ENCODE measurements at regions not wholly inside any gene's neighbourhood (a gene's known extent, or its start where the extent isn't known, plus 50 kb on each side); places are given as distances from the start of the nearest gene placed in this dataset.

GRCh38 chr2:234684466-234684865 lies 187.6 kb upstream of the ARL4C start:
- H3K4me1 ChIP-seq (ENCODE audit: insufficient read depth, insufficient read length) = peaks cover 3% of the 10 kb centered on the region
- H3K27me3 ChIP-seq (ENCODE audit: insufficient read depth, insufficient read length) = no peaks in the 10 kb centered on the region
- H3K36me3 ChIP-seq (ENCODE audit: insufficient read depth, insufficient read length, low read length) = no peaks in the 10 kb centered on the region
- no peaks in the 10 kb centered on the region for H3K9me3 ChIP-seq (ENCODE audit: insufficient read depth, low read length)
- TF ChIP-seq SUZ12 (IDR thresholded peaks at IDR 0.05; ENCODE audit: extremely low read depth, insufficient read depth, insufficient read length) (no peak), YY1 (IDR thresholded peaks at IDR 0.05; ENCODE audit: insufficient read depth, insufficient read length) (no peak), ZNF274 (IDR thresholded peaks at IDR 0.05; ENCODE audit: low read depth, low read length) (no peak)
- DNase-seq (ENCODE audit: low read depth, low spot score) = no peak
- H3K4me3 ChIP-seq (ENCODE audit: insufficient read length, low read depth) = no peak overlapping the region
- no peak overlapping the region for H3K9ac ChIP-seq (ENCODE audit: insufficient read length, low read depth)

DNA sequence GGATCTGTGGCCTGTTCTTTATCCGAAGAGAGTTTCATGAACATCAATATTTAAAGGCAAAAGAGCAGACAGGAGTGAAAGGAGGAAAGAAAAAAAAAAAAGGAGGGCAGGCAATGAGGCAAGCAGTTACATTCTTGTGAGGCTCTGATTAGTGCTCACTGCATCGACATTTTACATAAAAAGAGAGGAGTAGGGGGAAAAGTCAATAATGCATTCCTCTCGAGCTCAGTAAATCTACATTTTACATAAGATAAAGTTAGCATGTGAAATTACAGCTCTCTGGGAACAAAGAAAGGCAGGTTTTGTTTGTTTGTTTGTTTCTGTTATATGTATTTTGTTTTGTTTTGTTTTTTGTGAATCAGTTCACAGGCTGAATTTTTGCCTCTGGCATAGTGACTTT lies 187.1 kb upstream of the ARL4C start:
- H3K36me3 ChIP-seq (ENCODE audit: insufficient read depth, insufficient read length, low read length) = no peaks in the 10 kb centered on the region
- no peak overlapping the region for H3K9ac ChIP-seq (ENCODE audit: insufficient read length, low read depth)
- H3K4me1 ChIP-seq (ENCODE audit: insufficient read depth, insufficient read length) = peaks cover 3% of the 10 kb centered on the region
- H3K9me3 ChIP-seq (ENCODE audit: insufficient read depth, low read length) = no peaks in the 10 kb centered on the region
- no peak for DNase-seq (ENCODE audit: low read depth, low spot score)
- no peaks in the 10 kb centered on the region for H3K27me3 ChIP-seq (ENCODE audit: insufficient read depth, insufficient read length)
- H3K4me3 ChIP-seq (ENCODE audit: insufficient read length, low read depth) = no peak overlapping the region
- TF ChIP-seq SUZ12 (IDR thresholded peaks at IDR 0.05; ENCODE audit: extremely low read depth, insufficient read depth, insufficient read length) (no peak), YY1 (IDR thresholded peaks at IDR 0.05; ENCODE audit: insufficient read depth, insufficient read length) (no peak), ZNF274 (IDR thresholded peaks at IDR 0.05; ENCODE audit: low read depth, low read length) (no peak)

DNA sequence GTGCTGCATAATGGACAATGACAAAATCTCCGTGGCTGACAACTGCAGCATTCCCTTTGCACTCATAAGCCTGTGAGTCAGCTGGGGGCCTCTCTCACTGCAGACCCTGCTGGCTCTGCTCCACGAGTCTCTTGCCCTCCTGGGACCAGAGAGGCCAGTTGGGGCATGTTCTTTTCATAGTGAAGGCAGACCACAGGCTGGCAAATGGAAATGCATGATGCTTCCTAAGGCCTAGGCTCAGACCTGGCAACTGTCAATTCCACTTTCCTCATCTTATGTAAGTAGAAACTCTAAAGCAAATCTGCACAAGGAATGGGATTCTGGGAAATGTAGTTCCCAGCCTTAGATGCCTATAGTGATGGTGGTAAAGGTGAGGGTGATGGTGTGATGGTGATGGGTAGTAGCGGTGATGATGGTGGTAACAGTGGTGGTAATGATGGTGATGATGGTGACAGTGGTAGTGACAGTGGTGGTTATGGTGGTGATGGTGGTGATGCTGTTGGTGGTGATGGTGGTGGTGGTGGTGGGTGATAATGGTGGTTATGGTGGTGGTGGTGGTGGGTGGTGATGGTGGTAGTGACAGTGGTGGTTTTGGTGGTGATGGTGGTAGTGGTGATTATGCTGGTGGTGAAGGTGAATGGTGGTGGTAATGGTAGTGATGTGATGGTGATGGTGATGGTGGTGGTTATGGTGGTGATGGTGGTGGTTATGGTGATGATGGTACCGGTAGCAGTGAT lies 185.8 kb upstream of the ARL4C start:
- H3K4me3 ChIP-seq (ENCODE audit: insufficient read length, low read depth) = no peak overlapping the region
- peaks cover 11% of the 10 kb centered on the region; the same call in 1 of the 2 replicates for H3K9me3 ChIP-seq (ENCODE audit: insufficient read depth, low read length)
- no peaks in the 10 kb centered on the region for H3K27me3 ChIP-seq (ENCODE audit: insufficient read depth, insufficient read length)
- DNase-seq (ENCODE audit: low read depth, low spot score) = no peak
- no peaks in the 10 kb centered on the region for H3K36me3 ChIP-seq (ENCODE audit: insufficient read depth, insufficient read length, low read length)
- H3K9ac ChIP-seq (ENCODE audit: insufficient read length, low read depth) = no peak overlapping the region
- H3K4me1 ChIP-seq (ENCODE audit: insufficient read depth, insufficient read length) = peaks cover 3% of the 10 kb centered on the region
- no peak for TF ChIP-seq ZNF274 (IDR thresholded peaks at IDR 0.05; ENCODE audit: low read depth, low read length)
- TF ChIP-seq SUZ12 (IDR thresholded peaks at IDR 0.05; ENCODE audit: extremely low read depth, insufficient read depth, insufficient read length) = no peak
- no peak for TF ChIP-seq YY1 (IDR thresholded peaks at IDR 0.05; ENCODE audit: insufficient read depth, insufficient read length)

DNA sequence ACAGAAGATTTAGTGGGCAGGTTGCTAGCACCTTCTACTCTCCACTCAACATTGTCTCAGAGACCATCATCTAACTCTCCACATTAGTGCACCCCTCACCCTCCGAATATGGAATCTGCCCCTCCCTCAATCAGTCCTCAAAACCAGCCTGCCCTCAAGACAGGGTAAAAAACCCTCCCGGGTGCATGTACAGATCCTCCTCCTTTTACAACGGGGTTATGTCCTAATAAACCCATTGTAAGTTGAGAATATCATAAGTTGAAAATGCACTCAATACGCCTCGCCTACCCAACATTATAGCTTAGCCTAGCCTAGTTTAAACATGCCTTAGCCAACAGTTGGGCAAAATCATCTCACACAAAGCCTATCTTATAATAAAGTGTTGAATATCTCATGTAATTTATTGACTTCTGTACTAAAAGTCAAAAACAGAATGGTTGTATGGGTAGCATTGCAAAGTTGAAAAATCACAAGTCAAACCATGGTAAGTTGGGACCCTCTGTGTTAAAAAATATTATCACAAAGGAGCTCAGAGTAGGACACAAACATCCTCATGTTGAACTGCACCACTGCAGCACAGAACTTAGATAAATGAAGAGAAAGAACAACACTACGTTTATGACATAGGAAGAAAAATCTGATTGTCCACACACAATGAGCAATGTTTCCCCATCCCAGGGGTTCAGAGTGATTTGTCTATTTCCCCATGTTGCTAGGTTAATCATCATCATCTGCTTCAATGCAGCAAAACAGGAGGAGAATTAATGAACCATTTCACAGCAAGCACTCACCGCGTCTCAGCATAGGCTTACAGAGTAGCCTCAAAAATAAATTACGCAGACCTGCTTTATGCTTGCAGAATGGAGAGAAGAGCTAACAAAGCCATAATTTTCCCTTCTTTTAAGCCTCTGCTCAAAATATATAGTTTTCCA lies 184.1 kb upstream of the ARL4C start:
- DNase-seq (ENCODE audit: low read depth, low spot score) = no peak
- Histone ChIP-seq H3K27me3 (ENCODE audit: insufficient read depth, insufficient read length) (no peaks in the 10 kb centered on the region), H3K4me1 (ENCODE audit: insufficient read depth, insufficient read length) (peaks cover 3% of the 10 kb centered on the region), H3K9me3 (ENCODE audit: insufficient read depth, low read length) (peaks cover 11% of the 10 kb centered on the region; the same call in 1 of the 2 replicates), H3K4me3 (ENCODE audit: insufficient read length, low read depth) (no peak overlapping the region), H3K36me3 (ENCODE audit: insufficient read depth, insufficient read length, low read length) (no peaks in the 10 kb centered on the region), H3K9ac (ENCODE audit: insufficient read length, low read depth) (no peak overlapping the region)
- no peak for TF ChIP-seq SUZ12 (IDR thresholded peaks at IDR 0.05; ENCODE audit: extremely low read depth, insufficient read depth, insufficient read length)
- no peak for TF ChIP-seq ZNF274 (IDR thresholded peaks at IDR 0.05; ENCODE audit: low read depth, low read length)
- no peak for TF ChIP-seq YY1 (IDR thresholded peaks at IDR 0.05; ENCODE audit: insufficient read depth, insufficient read length)

DNA sequence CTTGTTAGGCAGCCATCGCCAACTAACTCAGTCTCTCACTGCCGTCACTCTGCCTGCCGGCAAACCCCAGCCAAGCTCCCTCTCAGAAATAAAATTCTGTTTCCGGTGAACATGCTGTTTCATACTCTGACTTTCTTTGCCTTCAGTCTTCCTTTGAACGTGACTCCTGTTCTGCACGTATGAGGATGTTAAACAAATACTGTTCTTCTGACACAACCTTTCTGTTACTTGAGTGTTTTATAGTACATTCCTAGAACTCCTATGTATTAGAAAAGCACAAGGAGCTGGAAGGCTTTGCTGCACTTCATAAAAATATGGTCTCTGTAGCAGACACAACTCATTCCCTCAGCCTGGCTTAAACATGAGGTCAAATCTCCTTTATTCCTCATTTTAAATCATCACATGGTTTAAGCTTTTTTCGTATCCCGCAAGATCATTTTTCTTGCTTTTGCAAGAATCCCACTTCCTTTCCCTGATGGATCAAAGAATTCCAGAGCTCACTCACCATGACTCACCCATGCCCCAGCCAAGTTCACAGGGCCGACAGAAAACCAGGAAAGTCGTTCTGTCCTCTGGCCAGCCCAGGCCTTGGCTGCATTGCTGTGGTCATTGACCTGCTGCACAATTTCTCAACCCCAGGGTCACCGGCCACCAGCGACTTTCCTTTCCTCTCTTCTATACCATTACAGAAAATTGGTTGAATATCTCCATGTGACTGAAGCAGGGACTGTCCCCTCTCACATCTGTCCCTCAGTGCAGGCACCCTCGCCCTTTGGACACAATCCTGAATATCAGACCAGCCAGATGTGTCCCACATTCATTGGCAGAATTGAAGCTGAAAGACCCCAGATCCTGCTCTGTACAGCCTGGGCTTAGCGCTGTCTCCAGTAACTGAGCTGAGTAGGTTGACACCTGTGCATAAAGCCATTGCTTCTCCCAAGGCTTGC lies 183.1 kb upstream of the ARL4C start:
- Histone ChIP-seq H3K4me1 (ENCODE audit: insufficient read depth, insufficient read length) (peaks cover 3% of the 10 kb centered on the region), H3K9me3 (ENCODE audit: insufficient read depth, low read length) (peaks cover 11% of the 10 kb centered on the region; the same call in 1 of the 2 replicates), H3K36me3 (ENCODE audit: insufficient read depth, insufficient read length, low read length) (no peaks in the 10 kb centered on the region), H3K9ac (ENCODE audit: insufficient read length, low read depth) (no peak overlapping the region), H3K27me3 (ENCODE audit: insufficient read depth, insufficient read length) (no peaks in the 10 kb centered on the region), H3K4me3 (ENCODE audit: insufficient read length, low read depth) (no peak overlapping the region)
- no peak for TF ChIP-seq SUZ12 (IDR thresholded peaks at IDR 0.05; ENCODE audit: extremely low read depth, insufficient read depth, insufficient read length)
- TF ChIP-seq YY1 (IDR thresholded peaks at IDR 0.05; ENCODE audit: insufficient read depth, insufficient read length) = no peak
- no peak for TF ChIP-seq ZNF274 (IDR thresholded peaks at IDR 0.05; ENCODE audit: low read depth, low read length)
- DNase-seq (ENCODE audit: low read depth, low spot score) = no peak

DNA sequence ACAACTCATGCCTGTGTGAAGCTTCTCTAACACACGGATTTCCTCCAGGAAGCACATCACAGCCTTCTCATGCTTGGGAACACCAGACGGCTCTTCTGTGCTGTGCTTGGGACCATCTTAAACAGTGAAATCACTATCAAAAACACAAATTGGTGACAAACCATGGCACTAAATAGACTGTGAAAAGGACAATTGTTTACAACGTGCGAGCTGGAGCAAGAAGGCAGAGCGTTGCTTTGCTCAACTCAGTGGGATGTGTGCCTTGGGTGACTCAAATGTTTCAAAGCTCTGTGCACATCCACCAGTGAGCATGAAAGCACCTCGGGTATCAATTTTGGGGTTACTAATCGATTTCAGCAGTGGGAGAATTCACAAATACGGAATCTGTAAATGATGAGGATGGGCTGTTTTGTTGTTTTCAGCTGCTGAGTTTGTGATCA lies 182.4 kb upstream of the ARL4C start:
- TF ChIP-seq ZNF274 (IDR thresholded peaks at IDR 0.05; ENCODE audit: low read depth, low read length) (no peak), YY1 (IDR thresholded peaks at IDR 0.05; ENCODE audit: insufficient read depth, insufficient read length) (no peak), SUZ12 (IDR thresholded peaks at IDR 0.05; ENCODE audit: extremely low read depth, insufficient read depth, insufficient read length) (no peak)
- no peak overlapping the region for H3K9ac ChIP-seq (ENCODE audit: insufficient read length, low read depth)
- peaks cover 3% of the 10 kb centered on the region for H3K4me1 ChIP-seq (ENCODE audit: insufficient read depth, insufficient read length)
- no peak overlapping the region for H3K4me3 ChIP-seq (ENCODE audit: insufficient read length, low read depth)
- no peak for DNase-seq (ENCODE audit: low read depth, low spot score)
- H3K27me3 ChIP-seq (ENCODE audit: insufficient read depth, insufficient read length) = no peaks in the 10 kb centered on the region
- H3K36me3 ChIP-seq (ENCODE audit: insufficient read depth, insufficient read length, low read length) = no peaks in the 10 kb centered on the region
- peaks cover 11% of the 10 kb centered on the region; the same call in 1 of the 2 replicates for H3K9me3 ChIP-seq (ENCODE audit: insufficient read depth, low read length)

Data from NT2/D1 (cell line).